HG02973 (cell line): ENCODE measurements at regions not wholly inside any gene's neighbourhood (a gene's known extent, or its start where the extent isn't known, plus 50 kb on each side); places are given as distances from the start of the nearest gene placed in this dataset.
"Not testable (repeated sequence)": the region's sequence is repeated elsewhere in the genome, so short reads cannot be mapped to it uniquely, and the experiment has no call there.

Experiments used
- ATAC-seq: cut with Tn5 transposase; IDR thresholded peaks from one replicate; pipeline ENCODE4 v1.9.1; 2021; ENCODE audit warnings: moderate library complexity; ENCODE audit not compliant: unreplicated experiment

GRCh38 chr5:36739751-36740221 lies 133.4 kb downstream of the SLC1A3 start:
- peak; percentile 70 for ATAC-seq

- no peak for ATAC-seq
Observed at GRCh38 chr5:36740259-36740898, 134.0 kb downstream of the SLC1A3 start.

DNA sequence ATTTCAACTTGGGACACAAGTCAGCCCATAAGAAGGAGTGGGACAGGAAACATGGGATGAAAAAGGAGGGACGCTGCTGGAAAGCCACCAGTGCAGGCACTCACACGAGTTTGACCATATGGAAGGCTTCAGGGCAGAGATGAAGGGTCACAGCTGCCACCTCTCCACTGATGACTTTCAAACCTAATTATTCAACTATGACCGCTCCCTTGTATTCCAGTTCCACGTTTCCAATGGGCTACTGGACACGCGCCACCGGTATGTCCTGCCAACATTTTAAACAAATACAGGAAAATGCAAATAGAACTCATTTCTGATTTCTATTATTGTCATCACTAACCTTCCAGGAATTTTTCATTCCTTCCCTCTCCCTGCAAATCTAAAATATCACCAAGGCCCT lies 134.7 kb downstream of the SLC1A3 start:
- no peak for ATAC-seq

GRCh38 chr5:36743891-36744772 lies 132.4 kb upstream of the NIPBL start:
- no peak for ATAC-seq

DNA sequence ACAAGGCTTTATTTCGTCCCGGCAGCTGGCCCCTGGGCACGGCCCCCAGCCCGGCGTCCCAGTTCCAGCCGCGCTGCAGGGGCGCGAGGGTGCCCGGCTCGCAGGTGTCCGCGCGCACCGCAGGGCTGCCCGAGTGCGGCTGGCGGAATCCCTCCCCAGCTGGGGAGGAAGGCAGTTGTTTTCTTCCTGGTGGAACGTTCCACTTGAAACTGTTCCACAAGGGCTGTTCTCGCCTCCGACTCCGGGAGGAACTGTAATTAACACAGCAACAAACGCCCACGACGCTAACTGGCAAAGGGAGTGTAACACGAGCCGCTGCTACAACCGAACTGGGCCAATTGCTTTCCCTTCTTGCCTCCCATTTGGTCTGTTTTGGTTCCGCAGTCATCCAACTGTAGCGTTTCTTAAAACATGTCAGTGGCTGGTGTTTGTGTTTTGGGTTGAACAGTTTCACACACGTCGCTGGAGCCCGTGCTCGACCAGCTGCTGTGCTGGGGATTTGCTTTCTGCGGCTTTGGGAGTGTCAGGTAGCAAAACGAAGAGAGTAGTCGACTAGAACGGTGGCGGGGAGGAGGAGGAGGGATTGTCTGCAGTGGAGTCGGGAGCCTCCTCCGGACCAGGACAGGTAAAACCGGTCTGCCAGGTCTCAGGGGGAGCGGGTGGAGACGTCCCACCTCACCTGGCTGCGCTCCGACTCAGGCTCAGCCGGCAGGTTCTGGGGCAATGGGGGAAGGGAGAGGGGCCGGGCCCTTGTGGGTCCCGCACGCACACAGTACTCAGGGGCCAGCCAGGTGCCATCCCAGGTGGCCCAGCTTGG lies 131.6 kb upstream of the NIPBL start:
- peak; percentile 67 for ATAC-seq

DNA sequence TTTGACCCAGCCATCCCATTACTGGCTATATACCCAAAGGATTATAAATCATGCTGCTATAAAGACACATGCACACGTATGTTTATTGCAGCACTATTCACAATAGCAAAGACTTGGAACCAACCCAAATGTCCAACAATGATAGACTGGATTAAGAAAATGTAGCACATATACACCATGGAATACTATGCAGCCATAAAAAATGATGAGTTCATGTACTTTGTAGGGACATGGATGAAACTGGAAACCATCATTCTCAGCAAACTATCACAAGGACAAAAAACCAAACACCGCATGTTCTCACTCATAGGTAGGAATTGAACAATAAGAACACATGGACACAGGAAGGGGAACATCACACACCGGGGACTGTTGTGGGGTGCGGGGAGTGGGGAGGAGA lies 128.8 kb upstream of the NIPBL start:
- ATAC-seq: not testable (repeated sequence)

DNA sequence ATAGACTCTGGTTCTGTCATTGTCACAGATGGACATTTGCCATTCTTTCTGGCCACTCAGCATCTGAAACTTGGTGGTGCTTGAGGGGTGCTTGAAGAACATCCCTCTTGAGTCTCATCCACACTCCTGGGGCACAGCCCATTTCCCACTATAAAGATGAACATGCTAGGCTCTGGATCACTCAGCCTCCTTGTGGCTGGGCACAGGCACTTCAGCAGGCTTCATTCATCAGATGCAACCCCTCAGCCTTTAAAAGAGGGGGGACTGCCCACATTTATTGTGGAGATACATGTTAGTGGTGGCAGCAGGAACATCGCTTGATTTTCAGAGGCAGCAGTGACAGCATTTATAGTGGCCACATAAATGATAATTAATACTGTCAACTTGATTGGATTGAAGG lies 124.7 kb upstream of the NIPBL start:
- no peak for ATAC-seq

GRCh38 chr5:36755342-36755741 lies 121.2 kb upstream of the NIPBL start:
- no peak for ATAC-seq

DNA sequence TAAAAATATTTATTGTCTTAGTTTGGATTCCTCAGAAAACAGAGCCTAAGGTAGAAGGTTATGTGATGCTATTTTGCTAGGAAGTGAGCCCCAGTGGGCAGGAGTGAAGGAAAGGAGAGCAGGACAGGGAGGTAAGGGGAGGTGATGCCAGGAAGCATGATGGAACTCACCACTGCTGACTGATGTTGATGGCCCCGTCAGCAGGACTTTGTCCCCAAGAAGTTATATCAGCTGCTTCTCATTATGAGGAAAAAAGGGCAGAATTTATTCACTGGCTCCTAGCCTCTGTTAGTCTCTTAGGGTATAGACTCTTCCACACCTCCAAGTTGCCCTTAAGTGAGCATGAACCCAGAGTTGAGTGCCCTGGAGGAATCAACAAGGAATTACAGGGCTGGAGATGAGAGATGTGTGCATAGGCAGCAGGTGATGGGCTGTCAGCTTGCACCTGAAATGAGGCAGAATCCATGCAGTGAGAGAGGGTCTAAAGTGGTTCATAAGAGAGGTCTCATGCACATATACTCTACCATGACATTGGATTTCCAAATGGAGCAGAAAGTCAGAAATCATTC lies 120.6 kb upstream of the NIPBL start:
- ATAC-seq: no peak

GRCh38 chr5:36756848-36757247 lies 119.7 kb upstream of the NIPBL start:
- no peak for ATAC-seq

DNA sequence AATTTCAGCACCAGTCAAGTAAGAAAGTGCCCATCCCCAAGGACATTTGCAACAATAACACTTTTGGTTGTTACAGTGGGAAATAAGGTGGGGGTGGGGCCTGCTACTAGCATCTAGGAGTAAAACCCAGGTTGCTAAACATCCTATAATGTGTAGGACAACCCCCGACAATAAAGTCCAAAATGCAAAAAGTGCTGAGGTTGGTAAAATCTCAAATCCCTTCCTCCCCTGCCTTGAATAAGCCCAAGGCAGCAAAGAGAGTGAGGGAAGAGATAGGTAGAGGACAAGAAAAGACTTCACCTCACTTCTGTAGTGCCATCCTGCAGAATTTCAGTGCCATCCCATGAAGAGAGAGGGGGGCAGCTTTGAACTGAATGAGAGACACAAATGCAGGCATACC lies 117.5 kb upstream of the NIPBL start:
- no peak for ATAC-seq

GRCh38 chr5:36763454-36763853 lies 113.1 kb upstream of the NIPBL start:
- ATAC-seq: no peak

- no peak for ATAC-seq
Observed at GRCh38 chr5:36765876-36766275, 110.7 kb upstream of the NIPBL start.

DNA sequence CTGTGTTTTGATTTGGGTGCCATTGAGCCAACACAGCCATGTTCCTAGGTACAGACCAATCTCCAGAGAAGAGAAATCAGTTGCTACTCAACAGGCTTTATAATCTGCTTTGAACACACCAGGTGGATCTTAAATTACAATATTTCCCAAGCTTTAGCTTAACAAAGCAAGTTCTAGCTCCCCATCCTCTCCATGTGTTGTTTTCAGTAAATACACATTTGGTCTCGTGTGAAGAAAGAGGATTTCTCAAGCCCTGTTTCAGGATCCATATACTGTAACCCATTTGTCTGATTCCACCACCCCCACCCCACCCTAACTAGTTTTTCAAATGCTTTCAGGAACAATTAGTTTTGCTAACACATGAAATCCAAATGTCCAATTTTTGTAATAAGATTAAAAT lies 109.6 kb upstream of the NIPBL start:
- ATAC-seq: no peak

- ATAC-seq: no peak
Observed at GRCh38 chr5:36768450-36768849, 108.1 kb upstream of the NIPBL start.

- no peak for ATAC-seq
Observed at GRCh38 chr5:36769129-36769770, 107.3 kb upstream of the NIPBL start.

DNA sequence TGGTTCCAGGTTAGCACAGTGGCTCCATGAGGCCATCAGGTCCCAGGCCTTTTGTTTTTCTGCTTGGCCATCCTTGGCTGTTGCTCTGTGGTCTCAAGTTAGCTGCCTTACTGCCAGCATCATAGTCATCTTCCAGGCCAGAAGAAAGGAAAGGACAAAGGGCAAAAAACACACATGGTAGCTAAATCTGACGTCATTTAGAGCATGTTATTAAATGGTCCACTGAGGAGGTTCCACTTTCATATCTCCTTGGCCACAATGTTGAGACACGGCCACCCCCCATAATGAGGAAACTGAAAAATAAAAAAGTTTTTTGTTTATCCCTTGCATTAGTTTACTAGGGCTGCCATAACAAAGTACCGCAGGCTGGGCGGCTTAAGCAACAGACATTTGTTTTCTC lies 106.4 kb upstream of the NIPBL start:
- no peak for ATAC-seq

- no peak for ATAC-seq
Observed at GRCh38 chr5:36772276-36773140, 104.1 kb upstream of the NIPBL start.

DNA sequence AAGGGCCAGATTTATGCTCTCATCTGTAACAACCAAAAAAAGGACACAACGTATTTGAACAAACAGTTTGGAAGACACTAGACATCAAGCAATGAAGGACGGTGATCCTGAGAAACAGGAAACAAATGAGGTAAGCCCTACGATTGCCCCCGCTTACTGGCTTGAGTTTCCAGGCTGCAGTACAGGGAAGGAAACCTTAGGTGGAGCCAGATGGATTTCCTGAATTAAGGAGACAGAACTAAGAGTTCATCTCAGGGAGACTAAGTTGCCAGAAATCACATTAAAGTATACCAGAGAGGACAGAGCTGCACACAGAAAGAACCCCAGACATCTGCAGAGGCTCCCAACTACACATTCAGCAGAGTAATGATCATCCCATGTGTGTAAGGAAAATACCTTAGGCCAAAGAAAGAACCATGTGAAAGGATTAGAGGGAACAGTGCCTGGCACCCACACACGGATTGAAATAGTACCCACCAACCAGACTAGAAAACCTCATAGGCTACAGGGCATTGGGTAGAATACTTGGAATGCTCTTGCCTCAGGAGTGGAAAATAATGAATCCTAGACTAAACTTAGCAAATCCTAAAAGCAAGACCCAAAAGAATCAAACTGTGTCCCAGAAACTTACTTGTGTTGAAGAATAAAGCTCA lies 99.3 kb upstream of the NIPBL start:
- ATAC-seq: no peak
